ENCODE measurements at regions not wholly inside any gene's neighbourhood (a gene's known extent, or its start where the extent isn't known, plus 50 kb on each side); places are given as distances from the start of the nearest gene placed in this dataset.
"Not testable (repeated sequence)": the region's sequence is repeated elsewhere in the genome, so short reads cannot be mapped to it uniquely, and the experiment has no call there.

GRCh38 chr6:43882690-43883448 is 112.9 kb downstream of the VEGFA start:
- H3K36me3 ChIP-seq (ENCODE audit: control insufficient read depth in 1 of 2, insufficient read depth in 2 of 2, low read length in 2 of 2); H3K27ac ChIP-seq (ENCODE audit: low read depth, low read length); H3K9me3 ChIP-seq (ENCODE audit: control insufficient read depth in 1 of 2, low read length in 2 of 2); H3K27me3 ChIP-seq (ENCODE audit: control insufficient read depth in 1 of 2, insufficient read depth in 2 of 2, low read length in 2 of 2); H3K4me3 ChIP-seq (ENCODE audit: low read depth in 1 of 2, low read length in 2 of 2); H3K9ac ChIP-seq (ENCODE audit: low read depth in 1 of 2, low read length in 2 of 2); H3K4me1 ChIP-seq (ENCODE audit: control insufficient read depth in 1 of 2, insufficient read depth in 2 of 2, low read length in 2 of 2): not testable (repeated sequence)

- no peak overlapping the region for H3K9ac ChIP-seq (ENCODE audit: low read depth in 1 of 2, low read length in 2 of 2)
- no peaks in the 10 kb centered on the region for H3K9me3 ChIP-seq (ENCODE audit: control insufficient read depth in 1 of 2, low read length in 2 of 2)
- H3K4me3 ChIP-seq (ENCODE audit: low read depth in 1 of 2, low read length in 2 of 2) = no peak overlapping the region
- no peaks in the 10 kb centered on the region for H3K4me1 ChIP-seq (ENCODE audit: control insufficient read depth in 1 of 2, insufficient read depth in 2 of 2, low read length in 2 of 2)
- no peak overlapping the region for H3K27ac ChIP-seq (ENCODE audit: low read depth, low read length)
- no peaks in the 10 kb centered on the region for H3K36me3 ChIP-seq (ENCODE audit: control insufficient read depth in 1 of 2, insufficient read depth in 2 of 2, low read length in 2 of 2)
- no peaks in the 10 kb centered on the region for H3K27me3 ChIP-seq (ENCODE audit: control insufficient read depth in 1 of 2, insufficient read depth in 2 of 2, low read length in 2 of 2)
These were observed 110.5 kb downstream of the VEGFA start for GRCh38 chr6:43880236-43881137.

- Histone ChIP-seq H3K4me1 (ENCODE audit: control insufficient read depth in 1 of 2, insufficient read depth in 2 of 2, low read length in 2 of 2) (peaks cover 0 to 3% of the 10 kb centered on the region in 2 donors), H3K36me3 (ENCODE audit: control insufficient read depth in 1 of 2, insufficient read depth in 2 of 2, low read length in 2 of 2) (no peaks in the 10 kb centered on the region), H3K27ac (ENCODE audit: low read depth, low read length) (no peak overlapping the region), H3K9ac (ENCODE audit: low read depth in 1 of 2, low read length in 2 of 2) (no peak overlapping the region), H3K4me3 (ENCODE audit: low read depth in 1 of 2, low read length in 2 of 2) (no peak overlapping the region), H3K9me3 (ENCODE audit: control insufficient read depth in 1 of 2, low read length in 2 of 2) (no peaks in the 10 kb centered on the region), H3K27me3 (ENCODE audit: control insufficient read depth in 1 of 2, insufficient read depth in 2 of 2, low read length in 2 of 2) (no peaks in the 10 kb centered on the region)
These were observed 109.7 kb downstream of the VEGFA start for GRCh38 chr6:43879722-43880121.

- no peak overlapping the region for H3K27ac ChIP-seq (ENCODE audit: low read depth, low read length)
- H3K4me3 ChIP-seq (ENCODE audit: low read depth in 1 of 2, low read length in 2 of 2) = no peak overlapping the region
- no peaks in the 10 kb centered on the region for H3K9me3 ChIP-seq (ENCODE audit: control insufficient read depth in 1 of 2, low read length in 2 of 2)
- H3K27me3 ChIP-seq (ENCODE audit: control insufficient read depth in 1 of 2, insufficient read depth in 2 of 2, low read length in 2 of 2) = no peaks in the 10 kb centered on the region
- no peak overlapping the region for H3K9ac ChIP-seq (ENCODE audit: low read depth in 1 of 2, low read length in 2 of 2)
- H3K36me3 ChIP-seq (ENCODE audit: control insufficient read depth in 1 of 2, insufficient read depth in 2 of 2, low read length in 2 of 2) = no peaks in the 10 kb centered on the region
- H3K4me1 ChIP-seq (ENCODE audit: control insufficient read depth in 1 of 2, insufficient read depth in 2 of 2, low read length in 2 of 2) = peaks cover 7 to 10% of the 10 kb centered on the region in 2 donors
These were observed 108.9 kb downstream of the VEGFA start for GRCh38 chr6:43878823-43879495.

- Histone ChIP-seq H3K9me3 (ENCODE audit: control insufficient read depth in 1 of 2, low read length in 2 of 2) (no peaks in the 10 kb centered on the region), H3K27me3 (ENCODE audit: control insufficient read depth in 1 of 2, insufficient read depth in 2 of 2, low read length in 2 of 2) (no peaks in the 10 kb centered on the region), H3K9ac (ENCODE audit: low read depth in 1 of 2, low read length in 2 of 2) (no peak overlapping the region), H3K4me1 (ENCODE audit: control insufficient read depth in 1 of 2, insufficient read depth in 2 of 2, low read length in 2 of 2) (peaks cover 8 to 10% of the 10 kb centered on the region in 2 donors), H3K36me3 (ENCODE audit: control insufficient read depth in 1 of 2, insufficient read depth in 2 of 2, low read length in 2 of 2) (no peaks in the 10 kb centered on the region), H3K27ac (ENCODE audit: low read depth, low read length) (no peak overlapping the region), H3K4me3 (ENCODE audit: low read depth in 1 of 2, low read length in 2 of 2) (no peak overlapping the region)
These were observed 108.2 kb downstream of the VEGFA start for GRCh38 chr6:43878127-43878634.

GRCh38 chr6:43877463-43878126 is 107.6 kb downstream of the VEGFA start:
- H3K9me3 ChIP-seq (ENCODE audit: control insufficient read depth in 1 of 2, low read length in 2 of 2) = no peaks in the 10 kb centered on the region
- H3K4me1 ChIP-seq (ENCODE audit: control insufficient read depth in 1 of 2, insufficient read depth in 2 of 2, low read length in 2 of 2) = peaks cover 8 to 10% of the 10 kb centered on the region in 2 donors
- no peaks in the 10 kb centered on the region for H3K27me3 ChIP-seq (ENCODE audit: control insufficient read depth in 1 of 2, insufficient read depth in 2 of 2, low read length in 2 of 2)

GRCh38 chr6:43877036-43877435 is 107.0 kb downstream of the VEGFA start:
- no peak overlapping the region for H3K27ac ChIP-seq (ENCODE audit: low read depth, low read length)
- no peak overlapping the region for H3K4me3 ChIP-seq (ENCODE audit: low read depth in 1 of 2, low read length in 2 of 2)
- H3K9ac ChIP-seq (ENCODE audit: low read depth in 1 of 2, low read length in 2 of 2) = no peak overlapping the region
- no peaks in the 10 kb centered on the region for H3K9me3 ChIP-seq (ENCODE audit: control insufficient read depth in 1 of 2, low read length in 2 of 2)
- H3K4me1 ChIP-seq (ENCODE audit: control insufficient read depth in 1 of 2, insufficient read depth in 2 of 2, low read length in 2 of 2) = peaks cover 8 to 10% of the 10 kb centered on the region in 2 donors
- H3K27me3 ChIP-seq (ENCODE audit: control insufficient read depth in 1 of 2, insufficient read depth in 2 of 2, low read length in 2 of 2) = no peaks in the 10 kb centered on the region
- H3K36me3 ChIP-seq (ENCODE audit: control insufficient read depth in 1 of 2, insufficient read depth in 2 of 2, low read length in 2 of 2) = no peaks in the 10 kb centered on the region

More at GRCh38 chr6:43877463-43878126, 107.6 kb downstream of the VEGFA start:
- Histone ChIP-seq H3K4me3 (ENCODE audit: low read depth in 1 of 2, low read length in 2 of 2) (no peak overlapping the region), H3K9ac (ENCODE audit: low read depth in 1 of 2, low read length in 2 of 2) (no peak overlapping the region), H3K36me3 (ENCODE audit: control insufficient read depth in 1 of 2, insufficient read depth in 2 of 2, low read length in 2 of 2) (no peaks in the 10 kb centered on the region), H3K27ac (ENCODE audit: low read depth, low read length) (no peak overlapping the region)

GRCh38 chr6:43876602-43877001 is 106.6 kb downstream of the VEGFA start:
- Histone ChIP-seq H3K27ac (ENCODE audit: low read depth, low read length) (no peak overlapping the region), H3K4me3 (ENCODE audit: low read depth in 1 of 2, low read length in 2 of 2) (no peak overlapping the region), H3K9ac (ENCODE audit: low read depth in 1 of 2, low read length in 2 of 2) (no peak overlapping the region), H3K9me3 (ENCODE audit: control insufficient read depth in 1 of 2, low read length in 2 of 2) (no peaks in the 10 kb centered on the region), H3K27me3 (ENCODE audit: control insufficient read depth in 1 of 2, insufficient read depth in 2 of 2, low read length in 2 of 2) (no peaks in the 10 kb centered on the region), H3K4me1 (ENCODE audit: control insufficient read depth in 1 of 2, insufficient read depth in 2 of 2, low read length in 2 of 2) (peaks cover 8 to 10% of the 10 kb centered on the region in 2 donors), H3K36me3 (ENCODE audit: control insufficient read depth in 1 of 2, insufficient read depth in 2 of 2, low read length in 2 of 2) (no peaks in the 10 kb centered on the region)

GRCh38 chr6:43875849-43876572 is 106.0 kb downstream of the VEGFA start:
- H3K4me1 ChIP-seq (ENCODE audit: control insufficient read depth in 1 of 2, insufficient read depth in 2 of 2, low read length in 2 of 2) = peaks cover 8 to 10% of the 10 kb centered on the region in 2 donors

More at GRCh38 chr6:43875849-43876572, 106.0 kb downstream of the VEGFA start:
- Histone ChIP-seq H3K9me3 (ENCODE audit: control insufficient read depth in 1 of 2, low read length in 2 of 2) (no peaks in the 10 kb centered on the region), H3K4me3 (ENCODE audit: low read depth in 1 of 2, low read length in 2 of 2) (no peak overlapping the region), H3K27me3 (ENCODE audit: control insufficient read depth in 1 of 2, insufficient read depth in 2 of 2, low read length in 2 of 2) (no peaks in the 10 kb centered on the region), H3K9ac (ENCODE audit: low read depth in 1 of 2, low read length in 2 of 2) (no peak overlapping the region), H3K36me3 (ENCODE audit: control insufficient read depth in 1 of 2, insufficient read depth in 2 of 2, low read length in 2 of 2) (no peaks in the 10 kb centered on the region), H3K27ac (ENCODE audit: low read depth, low read length) (no peak overlapping the region)

All from duodenal mucosa (tissue), 2 donors.